Activated T-helper 2 cell treated with anti-CD3 and anti-CD28 coated beads, Interferon-gamma antibody, Interleukin-2, Interleukin-4, amounts not matched to agents 10 μg/mL and 5 μg/mL and 100 μg/mL, durations not matched to agents 14 hours and 24 hours and 36 hours (primary cell): ENCODE measurements at regions not wholly inside any gene's neighbourhood (a gene's known extent, or its start where the extent isn't known, plus 50 kb on each side); places are given as distances from the start of the nearest gene placed in this dataset.

Source experiments
- DNase-seq: peaks from one replicate; pipeline ENCODE4 v3.0.0; 2021; ENCODE audit warnings: low spot score
- H3K27ac Mint-ChIP-seq: one replicate; pipeline ENCODE4 v1.8.0; 2021; ENCODE audit warnings: mixed read lengths
- H3K27me3 Mint-ChIP-seq: one replicate; pipeline ENCODE4 v1.8.0; 2021; ENCODE audit warnings: low read depth, mixed read lengths
- H3K36me3 Mint-ChIP-seq: one replicate; pipeline ENCODE4 v1.8.0; 2021; ENCODE audit warnings: low read depth, mixed read lengths
- H3K4me1 Mint-ChIP-seq: one replicate; pipeline ENCODE4 v1.8.0; 2021; ENCODE audit warnings: low read depth, mixed read lengths
- H3K4me3 Mint-ChIP-seq: one replicate; pipeline ENCODE4 v1.8.0; 2021; ENCODE audit warnings: low read depth, mild to moderate bottlenecking, moderate library complexity, mixed read lengths
- H3K9me3 Mint-ChIP-seq: one replicate; pipeline ENCODE4 v1.8.0; 2021; ENCODE audit warnings: mixed read lengths
- intact Hi-C: fragments of 100-400 bp; cut with micrococcal nuclease; formaldehyde crosslinking; loops from one replicate; pipeline ENCODE4 v1.15.1; 2023

GRCh38 chr22:49624421-49625177 is 203.1 kb downstream of the BRD1 start:
- no peak overlapping the region for H3K27ac Mint-ChIP-seq
- no peak overlapping the region for H3K4me3 Mint-ChIP-seq
- no peaks in the 10 kb centered on the region for H3K36me3 Mint-ChIP-seq
- no peaks in the 10 kb centered on the region for H3K9me3 Mint-ChIP-seq
- DNase-seq, result no peak
- H3K27me3 Mint-ChIP-seq, result no peaks in the 10 kb centered on the region
- intact Hi-C loops, result no loop called here
- no peaks in the 10 kb centered on the region for H3K4me1 Mint-ChIP-seq

- no peak for DNase-seq
- intact Hi-C loops, result no loop called here
- Mint-ChIP-seq H3K4me3 (no peak overlapping the region), H3K27ac (no peak overlapping the region), H3K4me1 (no peaks in the 10 kb centered on the region), H3K9me3 (no peaks in the 10 kb centered on the region), H3K36me3 (no peaks in the 10 kb centered on the region), H3K27me3 (no peaks in the 10 kb centered on the region)
These were observed 204.0 kb downstream of the BRD1 start for GRCh38 chr22:49623715-49624114.

- no peaks in the 10 kb centered on the region for H3K9me3 Mint-ChIP-seq
- intact Hi-C loops, result no loop called here
- H3K27ac Mint-ChIP-seq, result no peak overlapping the region
- H3K36me3 Mint-ChIP-seq, result no peaks in the 10 kb centered on the region
- no peaks in the 10 kb centered on the region for H3K27me3 Mint-ChIP-seq
- no peak overlapping the region for H3K4me3 Mint-ChIP-seq
- H3K4me1 Mint-ChIP-seq, result no peaks in the 10 kb centered on the region
- no peak for DNase-seq
These were observed 204.5 kb downstream of the BRD1 start for GRCh38 chr22:49623176-49623575.

GRCh38 chr22:49622241-49623105 is 205.2 kb downstream of the BRD1 start:
- Mint-ChIP-seq H3K36me3 (no peaks in the 10 kb centered on the region), H3K27me3 (no peaks in the 10 kb centered on the region), H3K4me3 (no peak overlapping the region), H3K4me1 (no peaks in the 10 kb centered on the region), H3K27ac (no peak overlapping the region), H3K9me3 (no peaks in the 10 kb centered on the region)
- intact Hi-C loops, result no loop called here
- DNase-seq, result no peak

- Mint-ChIP-seq H3K27me3 (no peaks in the 10 kb centered on the region), H3K27ac (no peak overlapping the region), H3K9me3 (no peaks in the 10 kb centered on the region), H3K4me1 (no peaks in the 10 kb centered on the region), H3K4me3 (no peak overlapping the region), H3K36me3 (peaks cover 3% of the 10 kb centered on the region)
- DNase-seq, result no peak
- intact Hi-C loops, result no loop called here
These were observed 206.0 kb downstream of the BRD1 start for GRCh38 chr22:49621601-49622210.

GRCh38 chr22:49620666-49621065 is 207.0 kb downstream of the BRD1 start:
- intact Hi-C loops, result no loop called here
- Mint-ChIP-seq H3K9me3 (no peaks in the 10 kb centered on the region), H3K36me3 (peaks cover 9% of the 10 kb centered on the region), H3K27ac (no peak overlapping the region), H3K4me3 (no peak overlapping the region), H3K27me3 (no peaks in the 10 kb centered on the region), H3K4me1 (no peaks in the 10 kb centered on the region)
- DNase-seq, result no peak

GRCh38 chr22:49620003-49620556 is 207.6 kb downstream of the BRD1 start:
- H3K36me3 Mint-ChIP-seq, result peaks cover 13% of the 10 kb centered on the region
- H3K4me3 Mint-ChIP-seq, result no peak overlapping the region
- no peaks in the 10 kb centered on the region for H3K9me3 Mint-ChIP-seq
- intact Hi-C loops, result no loop called here
- H3K27me3 Mint-ChIP-seq, result no peaks in the 10 kb centered on the region
- DNase-seq, result no peak
- H3K4me1 Mint-ChIP-seq, result no peaks in the 10 kb centered on the region
- no peak overlapping the region for H3K27ac Mint-ChIP-seq

- no peaks in the 10 kb centered on the region for H3K27me3 Mint-ChIP-seq
- no peak overlapping the region for H3K27ac Mint-ChIP-seq
- no peak for DNase-seq
- H3K9me3 Mint-ChIP-seq, result no peaks in the 10 kb centered on the region
- H3K4me1 Mint-ChIP-seq, result no peaks in the 10 kb centered on the region
- intact Hi-C loops, result no loop called here
- H3K4me3 Mint-ChIP-seq, result no peak overlapping the region
- peaks cover 19% of the 10 kb centered on the region for H3K36me3 Mint-ChIP-seq
These were observed 208.4 kb downstream of the BRD1 start for GRCh38 chr22:49619301-49619700.

GRCh38 chr22:49618677-49618953 is 209.1 kb downstream of the BRD1 start:
- H3K36me3 Mint-ChIP-seq, result peaks cover 24% of the 10 kb centered on the region
- peaks cover 3% of the 10 kb centered on the region for H3K9me3 Mint-ChIP-seq
- H3K27ac Mint-ChIP-seq, result no peak overlapping the region
- DNase-seq, result no peak
- no peak overlapping the region for H3K4me3 Mint-ChIP-seq
- no peaks in the 10 kb centered on the region for H3K4me1 Mint-ChIP-seq
- intact Hi-C loops, result no loop called here
- H3K27me3 Mint-ChIP-seq, result no peaks in the 10 kb centered on the region

- intact Hi-C loops, result no loop called here
- DNase-seq, result no peak
These were observed 209.6 kb downstream of the BRD1 start for GRCh38 chr22:49617866-49618676.

GRCh38 chr22:49617264-49617663 is 210.4 kb downstream of the BRD1 start:
- intact Hi-C loops, result no loop called here
- no peak for DNase-seq

More at GRCh38 chr22:49617866-49618676, 209.6 kb downstream of the BRD1 start:
- H3K27me3 Mint-ChIP-seq, result no peaks in the 10 kb centered on the region
- H3K27ac Mint-ChIP-seq, result no peak overlapping the region
- H3K9me3 Mint-ChIP-seq, result peaks cover 8% of the 10 kb centered on the region
- H3K36me3 Mint-ChIP-seq, result peaks cover 29% of the 10 kb centered on the region
- H3K4me3 Mint-ChIP-seq, result no peak overlapping the region
- no peaks in the 10 kb centered on the region for H3K4me1 Mint-ChIP-seq

More at GRCh38 chr22:49617264-49617663, 210.4 kb downstream of the BRD1 start:
- peaks cover 34% of the 10 kb centered on the region for H3K36me3 Mint-ChIP-seq
- no peaks in the 10 kb centered on the region for H3K4me1 Mint-ChIP-seq
- H3K27ac Mint-ChIP-seq, result no peak overlapping the region
- H3K27me3 Mint-ChIP-seq, result no peaks in the 10 kb centered on the region
- no peak overlapping the region for H3K4me3 Mint-ChIP-seq
- peaks cover 16% of the 10 kb centered on the region for H3K9me3 Mint-ChIP-seq
